Activated CD4-positive, alpha-beta T cell treated with anti-CD3 and anti-CD28 coated beads for 24 hours (primary cell): ENCODE measurements at regions not wholly inside any gene's neighbourhood (a gene's known extent, or its start where the extent isn't known, plus 50 kb on each side); places are given as distances from the start of the nearest gene placed in this dataset.
"Not testable (repeated sequence)": the region's sequence is repeated elsewhere in the genome, so short reads cannot be mapped to it uniquely, and the experiment has no call there.

Experiments used
- DNase-seq, 2 donors: peaks; one replicate each; pipeline ENCODE4 v3.0.0-alpha.2; 2020; ENCODE audit warnings: low read depth in 2 of 2

DNA sequence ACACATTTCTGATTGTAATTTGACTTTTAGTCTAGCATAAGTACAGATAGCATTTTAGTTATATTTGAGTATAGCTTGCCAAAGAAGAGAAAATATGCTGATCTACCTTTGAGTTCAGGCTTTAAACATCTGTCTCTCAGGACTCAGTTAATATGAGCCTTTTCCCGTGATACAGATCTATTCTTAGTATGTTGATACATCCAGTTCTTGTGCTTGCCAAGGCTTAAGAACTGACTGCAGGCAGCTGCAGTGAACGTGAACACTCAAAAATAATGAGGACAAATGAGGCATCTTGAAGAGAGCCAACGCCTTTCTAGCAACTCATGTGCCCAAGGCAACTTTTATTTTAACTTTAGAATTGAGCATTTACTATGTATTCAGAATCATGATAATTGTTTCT lies 325.5 kb downstream of the SI start:
- DNase-seq: no peak

DNA sequence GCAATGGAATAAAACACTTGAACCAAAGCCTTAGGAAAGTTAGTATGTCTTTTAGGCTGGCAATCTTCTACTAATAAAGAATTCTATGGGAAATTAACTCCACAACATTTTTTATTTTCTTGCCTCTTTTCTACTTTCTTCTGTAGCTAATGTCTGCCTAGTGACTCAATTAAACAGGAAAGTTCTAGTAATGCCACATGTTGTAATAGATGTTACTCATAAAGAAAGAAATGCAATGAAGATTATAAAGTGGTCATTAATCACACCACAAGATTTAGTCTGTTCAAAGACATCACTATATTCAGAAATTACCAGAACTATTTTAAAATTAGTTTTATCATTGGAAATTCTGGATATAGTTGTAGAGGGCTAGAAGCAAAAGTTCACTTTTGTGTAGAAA lies 329.7 kb downstream of the SI start:
- DNase-seq: no peak

GRCh38 chr3:164741869-164742268 lies 336.4 kb downstream of the SI start:
- no peak for DNase-seq

DNA sequence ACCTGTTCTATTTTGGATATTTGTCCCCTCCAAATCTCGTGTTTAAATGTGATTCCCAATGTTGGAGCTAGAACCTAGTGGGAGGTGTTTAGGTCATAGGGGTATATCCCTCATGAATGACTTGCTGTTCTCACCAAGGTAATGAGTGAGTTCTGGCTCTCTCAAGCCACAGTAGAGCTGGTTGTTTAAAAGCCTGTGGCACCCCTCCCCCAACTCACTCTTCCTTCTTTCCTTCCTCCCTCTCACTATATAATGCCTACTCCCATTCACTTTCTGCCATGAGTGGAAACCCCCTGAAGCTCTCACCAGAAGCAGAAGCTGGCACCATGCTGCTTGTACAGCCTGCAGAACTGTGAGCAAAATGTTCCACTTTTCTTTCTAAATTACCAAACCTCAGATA lies 341.1 kb downstream of the SI start:
- DNase-seq: no peak

- DNase-seq: no peak
These were observed 346.1 kb downstream of the SI start for GRCh38 chr3:164732166-164732565.

DNA sequence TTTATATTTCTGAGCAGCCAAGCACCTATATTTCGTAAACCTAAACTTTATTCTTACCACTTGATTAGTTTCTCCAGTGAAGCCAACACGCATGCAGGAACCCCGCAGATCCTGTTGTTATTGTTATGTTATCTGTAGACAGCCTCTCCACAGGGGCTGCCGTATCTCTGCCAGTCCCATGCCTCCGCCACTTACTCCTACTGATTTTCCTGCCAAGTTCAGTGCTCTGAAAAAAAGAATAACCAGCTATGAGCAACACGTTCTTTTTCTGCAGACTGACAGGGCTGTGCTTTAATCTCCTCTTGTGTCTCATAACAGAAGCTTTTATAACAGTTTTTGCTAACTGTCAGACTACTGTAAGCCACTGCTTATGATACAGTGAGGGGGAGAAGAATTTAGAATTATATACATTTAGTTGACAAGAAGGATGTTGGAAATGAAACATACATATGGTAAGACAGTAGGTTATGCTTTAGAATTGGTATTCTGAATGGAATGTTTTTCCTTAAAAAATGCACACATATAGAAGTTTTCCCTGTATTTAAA lies 347.4 kb downstream of the SI start:
- no peak for DNase-seq

DNA sequence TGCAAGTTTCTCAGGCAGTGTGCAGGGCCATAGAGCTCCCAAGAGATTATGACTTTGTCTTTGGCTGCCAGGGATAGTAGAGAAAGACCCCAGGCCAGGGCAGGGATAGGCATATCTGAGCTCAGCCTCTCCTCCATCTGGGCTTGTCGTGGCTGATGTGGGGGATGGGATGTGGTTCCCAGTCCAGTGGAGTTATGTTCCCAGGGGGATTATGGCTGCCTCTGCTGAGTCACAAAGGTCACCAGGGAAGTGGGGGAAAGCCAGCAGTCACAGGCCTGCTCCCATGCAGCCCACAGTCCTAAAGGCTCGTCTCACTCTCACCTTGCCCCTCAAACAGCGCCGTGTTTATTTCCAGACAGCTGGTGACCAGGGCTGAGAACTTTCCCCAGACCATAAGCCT lies 354.9 kb downstream of the SI start:
- no peak for DNase-seq

- DNase-seq: not testable (repeated sequence)
These were observed 375.5 kb downstream of the SI start for GRCh38 chr3:164702808-164703207.

DNA sequence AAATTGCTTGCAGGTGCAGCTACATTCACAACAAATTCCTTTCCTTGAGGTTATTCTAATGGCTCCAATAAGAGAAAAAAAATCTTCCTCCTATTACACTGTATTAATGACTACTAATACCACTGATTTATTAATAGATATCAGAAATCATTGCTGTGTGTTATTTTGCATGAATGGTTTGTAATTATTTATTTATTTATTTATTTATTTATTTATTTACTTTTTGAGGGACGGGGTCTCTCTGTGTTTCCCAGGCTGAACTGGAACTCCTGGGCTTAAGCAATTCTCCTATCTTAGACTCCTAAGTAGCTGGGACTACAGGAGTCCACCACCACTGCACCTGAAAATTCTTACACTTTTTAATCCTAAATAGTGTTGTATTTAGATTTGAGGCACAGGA lies 390.4 kb downstream of the SI start:
- no peak for DNase-seq

- DNase-seq: no peak
These were observed 391.1 kb downstream of the SI start for GRCh38 chr3:164687211-164687610.

DNA sequence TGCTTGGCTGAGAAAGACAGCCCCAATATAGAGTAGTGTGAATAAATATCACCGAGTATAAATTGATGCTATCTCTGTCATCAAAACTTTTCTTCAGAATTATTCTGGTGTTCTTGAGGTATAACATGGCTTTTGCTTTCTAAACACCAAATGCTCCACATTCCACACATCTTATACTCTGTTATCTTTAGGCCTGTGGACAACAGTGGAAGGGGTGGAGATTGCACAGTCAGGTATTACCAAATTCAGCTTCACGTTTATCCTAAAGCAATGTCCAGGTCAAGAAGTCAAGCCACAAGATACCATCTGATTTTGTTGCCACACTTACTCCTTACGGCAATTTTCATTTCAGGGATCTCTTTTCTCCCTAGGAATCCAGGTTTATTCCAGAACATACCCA lies 394.8 kb downstream of the SI start:
- no peak for DNase-seq

GRCh38 chr3:164679245-164679644 lies 399.1 kb downstream of the SI start:
- DNase-seq: no peak

- no peak for DNase-seq
These were observed 401.0 kb downstream of the SI start for GRCh38 chr3:164677317-164677716.

- no peak for DNase-seq
These were observed 404.6 kb downstream of the SI start for GRCh38 chr3:164673738-164674137.

GRCh38 chr3:164658125-164658524 lies 420.2 kb downstream of the SI start:
- no peak for DNase-seq

DNA sequence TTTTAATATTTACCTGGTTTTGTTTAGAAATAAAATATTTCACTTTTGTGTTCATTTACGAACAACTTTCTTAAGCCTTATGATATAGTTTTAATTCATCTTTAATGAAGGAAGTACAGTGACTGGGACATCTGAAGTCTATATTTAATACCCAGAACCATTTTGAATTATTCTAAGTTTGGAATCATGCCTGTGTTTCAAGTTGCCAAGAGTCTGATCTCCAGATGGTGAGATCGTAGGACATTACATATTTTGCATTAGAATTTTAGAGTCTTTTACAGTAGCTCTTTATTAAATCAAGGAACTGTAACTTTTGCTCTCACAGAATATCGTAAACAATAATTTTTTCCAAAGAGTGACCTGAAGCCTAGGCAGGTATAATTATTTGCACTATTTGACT lies 420.7 kb downstream of the SI start:
- DNase-seq: no peak

- DNase-seq: no peak
These were observed 422.8 kb downstream of the SI start for GRCh38 chr3:164655462-164655861.

DNA sequence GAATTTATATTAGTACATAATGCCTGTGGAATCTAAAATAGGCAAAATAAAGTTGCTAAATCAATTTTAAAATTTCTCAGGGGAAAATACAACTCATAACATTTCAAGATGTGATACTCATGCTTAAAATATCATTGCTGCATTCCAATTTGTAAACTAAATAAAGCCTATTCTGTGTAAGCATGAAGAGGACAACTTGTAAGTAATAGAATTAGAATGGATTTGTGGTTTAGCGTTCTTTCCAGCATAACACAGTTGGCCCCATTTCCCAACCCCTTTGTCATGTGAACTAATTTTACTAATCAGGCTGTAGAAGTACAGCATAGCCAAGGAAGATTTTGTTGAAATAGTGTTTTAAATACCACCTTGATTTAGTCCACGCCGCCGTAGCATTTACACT lies 437.2 kb downstream of the SI start:
- DNase-seq: no peak

DNA sequence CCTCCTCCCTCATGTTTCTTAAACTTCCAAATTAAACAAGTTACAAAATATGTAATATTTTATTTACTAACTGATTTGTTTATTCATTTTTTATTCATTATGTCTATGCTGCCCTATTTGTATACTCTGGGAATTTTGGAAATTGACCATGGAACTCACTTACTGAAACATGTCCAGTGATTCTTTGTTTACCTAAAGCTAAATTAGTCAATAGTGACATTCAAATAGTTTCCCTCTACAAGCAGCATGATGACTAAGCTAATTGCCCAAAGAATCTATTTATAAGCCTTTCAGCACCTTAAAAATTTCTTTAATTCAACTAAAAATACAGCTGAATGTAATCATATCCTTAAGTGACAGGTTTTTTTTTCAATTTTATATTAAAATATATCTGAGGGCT lies 437.7 kb downstream of the SI start:
- no peak for DNase-seq

- no peak for DNase-seq
These were observed 457.3 kb downstream of the SI start for GRCh38 chr3:164620956-164621355.

- no peak for DNase-seq
These were observed 457.9 kb downstream of the SI start for GRCh38 chr3:164620423-164620822.

DNA sequence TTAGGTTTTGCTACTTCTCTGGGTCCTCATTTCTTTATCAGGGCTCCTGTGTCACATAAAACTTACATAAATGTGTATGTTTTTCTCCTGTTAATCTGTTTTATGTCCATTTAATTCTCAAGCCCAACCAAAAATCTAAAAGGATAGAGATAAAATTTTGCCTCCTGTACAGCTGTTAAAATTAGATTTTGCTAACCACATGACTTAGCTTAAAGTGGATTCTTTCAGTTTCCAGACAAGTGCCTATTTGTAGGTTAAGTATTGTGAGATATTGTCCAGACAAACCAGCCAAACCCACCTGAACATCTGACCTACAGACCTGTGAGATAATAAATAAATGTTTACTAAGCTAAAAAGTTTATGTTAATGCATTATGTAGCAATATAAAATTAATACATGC lies 465.5 kb downstream of the SI start:
- DNase-seq: no peak

DNA sequence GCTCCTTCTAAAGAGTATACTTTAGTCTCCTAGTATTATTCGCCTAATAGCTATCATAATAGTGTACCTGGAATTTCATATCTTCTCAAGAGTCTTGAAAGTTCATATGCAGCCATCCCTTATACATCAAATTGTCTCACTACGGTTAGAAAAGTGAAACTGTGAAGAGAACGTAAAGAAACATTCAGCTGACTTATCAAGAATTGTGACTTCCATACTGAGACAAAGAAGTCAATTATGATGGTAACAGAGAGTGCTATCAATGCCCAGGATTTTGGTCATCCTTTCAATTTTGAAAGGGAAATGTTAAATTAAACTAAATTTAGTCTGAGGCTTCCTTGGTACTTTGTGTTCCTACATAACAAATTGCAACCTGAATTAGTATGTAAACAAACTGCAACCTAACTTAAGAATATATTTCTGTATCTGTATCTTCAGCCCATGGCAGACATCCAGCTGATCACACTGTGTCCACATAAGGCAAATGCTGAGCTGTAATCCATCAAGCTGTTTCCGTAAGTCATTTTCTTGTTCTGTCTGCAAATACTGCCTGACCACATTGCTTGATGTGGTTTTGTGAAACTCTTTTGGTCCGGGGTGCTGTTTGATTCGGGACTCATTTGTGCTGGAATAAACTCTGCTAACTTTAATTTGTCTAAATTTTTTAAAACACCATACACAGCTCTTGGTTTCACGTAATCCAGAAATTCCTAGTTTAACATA lies 469.6 kb downstream of the SI start:
- DNase-seq: no peak

- DNase-seq: no peak
These were observed 473.6 kb downstream of the SI start for GRCh38 chr3:164604687-164605086.
